NCI-H82 treated with DMSO at 0.1 percent for 48 hours (cell line): ENCODE measurements at regions not wholly inside any gene's neighbourhood (a gene's known extent, or its start where the extent isn't known, plus 50 kb on each side); places are given as distances from the start of the nearest gene placed in this dataset.

ENCODE experiments used
- DNase-seq: peaks from one replicate; lab custom pipeline; 2025; ENCODE audit not compliant: unreplicated experiment; lab: John Stamatoyannopoulos, UW

DNA sequence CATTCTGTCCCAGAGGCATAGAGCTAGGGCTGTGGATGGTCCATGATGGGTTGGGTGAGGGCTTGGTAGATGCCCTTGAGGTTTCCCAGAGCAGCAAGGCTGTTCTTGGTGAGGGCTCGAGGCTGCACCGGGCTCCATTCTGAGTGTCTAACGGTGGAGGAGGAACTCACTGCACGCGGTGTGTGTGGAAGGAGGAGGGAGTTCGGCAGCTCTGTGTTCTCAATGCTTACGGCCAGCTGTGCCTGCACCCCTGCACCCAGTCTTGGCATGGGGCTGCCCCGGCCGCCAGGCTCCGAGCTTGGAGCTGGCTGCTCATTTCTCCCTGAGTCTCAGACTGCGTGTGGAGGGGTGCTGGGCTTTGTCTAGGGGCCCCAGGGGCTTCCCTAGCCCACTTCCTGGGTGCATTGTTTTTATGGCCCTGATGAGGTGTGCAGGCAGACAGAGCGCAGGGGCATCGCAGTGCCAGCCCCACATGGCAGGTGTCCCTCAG is 1247.1 kb downstream of the BRD1 start:
- no peak for DNase-seq

DNA sequence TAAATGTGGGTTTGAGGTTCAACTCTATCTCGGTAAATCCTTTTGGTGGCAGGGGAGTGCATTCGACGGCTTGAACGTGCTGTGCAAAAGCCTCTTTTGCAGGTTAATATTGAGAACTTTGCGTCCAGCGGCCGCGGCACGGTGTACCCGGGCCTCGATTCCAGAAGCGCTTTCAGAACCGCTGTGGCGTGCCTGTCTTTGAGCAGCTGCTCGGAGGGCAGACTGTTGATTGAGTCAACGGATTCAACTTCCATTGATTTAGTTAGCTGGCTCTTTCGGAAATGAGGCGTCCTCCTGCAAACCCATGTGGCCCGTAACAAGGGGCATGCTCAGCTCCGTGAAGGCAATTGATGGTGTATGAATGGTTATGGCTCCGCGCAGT is 1247.8 kb downstream of the BRD1 start:
- no peak for DNase-seq

DNA sequence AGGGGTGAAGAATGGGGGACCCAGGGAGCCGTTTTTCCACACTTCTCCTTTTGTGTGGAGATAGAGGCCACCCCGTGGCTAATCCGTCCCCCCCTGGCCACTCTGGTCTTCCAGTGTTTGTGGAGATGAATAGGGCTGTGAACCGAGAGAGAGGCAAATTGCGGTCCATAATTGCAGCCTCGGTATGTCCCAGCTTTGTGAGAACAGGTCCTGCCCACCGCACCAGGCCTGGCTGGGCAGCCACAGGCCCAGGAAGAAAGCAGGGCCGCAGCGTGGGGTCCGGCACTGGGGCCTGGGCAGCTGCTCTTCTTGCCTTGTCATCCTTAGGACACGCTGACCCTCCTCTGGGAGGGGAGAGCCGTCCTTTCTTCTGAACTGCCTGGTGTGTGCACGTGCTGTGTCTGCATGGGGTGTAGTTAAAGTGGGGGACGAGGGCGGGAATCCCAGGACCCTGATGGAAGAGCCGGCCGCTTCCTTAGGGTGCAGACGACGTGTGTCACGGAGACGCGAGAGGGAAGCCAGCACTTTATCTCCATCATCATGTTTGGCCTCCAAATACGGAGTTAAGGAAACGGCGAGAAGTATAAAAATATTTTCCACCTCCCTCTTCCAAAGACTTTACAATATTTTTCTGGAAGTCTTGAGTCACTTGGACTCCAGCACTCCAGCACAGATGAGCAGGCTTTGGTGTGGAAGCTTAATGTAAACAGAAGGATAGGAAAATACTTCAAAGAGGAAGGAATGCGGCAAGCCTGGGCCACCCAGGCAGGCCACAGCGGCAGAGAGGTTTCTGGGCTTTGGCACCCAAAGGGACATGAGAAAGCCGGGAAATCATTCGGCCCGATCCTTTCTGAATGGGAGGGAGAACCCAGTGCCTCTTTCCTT is 1248.4 kb downstream of the BRD1 start:
- no peak for DNase-seq

DNA sequence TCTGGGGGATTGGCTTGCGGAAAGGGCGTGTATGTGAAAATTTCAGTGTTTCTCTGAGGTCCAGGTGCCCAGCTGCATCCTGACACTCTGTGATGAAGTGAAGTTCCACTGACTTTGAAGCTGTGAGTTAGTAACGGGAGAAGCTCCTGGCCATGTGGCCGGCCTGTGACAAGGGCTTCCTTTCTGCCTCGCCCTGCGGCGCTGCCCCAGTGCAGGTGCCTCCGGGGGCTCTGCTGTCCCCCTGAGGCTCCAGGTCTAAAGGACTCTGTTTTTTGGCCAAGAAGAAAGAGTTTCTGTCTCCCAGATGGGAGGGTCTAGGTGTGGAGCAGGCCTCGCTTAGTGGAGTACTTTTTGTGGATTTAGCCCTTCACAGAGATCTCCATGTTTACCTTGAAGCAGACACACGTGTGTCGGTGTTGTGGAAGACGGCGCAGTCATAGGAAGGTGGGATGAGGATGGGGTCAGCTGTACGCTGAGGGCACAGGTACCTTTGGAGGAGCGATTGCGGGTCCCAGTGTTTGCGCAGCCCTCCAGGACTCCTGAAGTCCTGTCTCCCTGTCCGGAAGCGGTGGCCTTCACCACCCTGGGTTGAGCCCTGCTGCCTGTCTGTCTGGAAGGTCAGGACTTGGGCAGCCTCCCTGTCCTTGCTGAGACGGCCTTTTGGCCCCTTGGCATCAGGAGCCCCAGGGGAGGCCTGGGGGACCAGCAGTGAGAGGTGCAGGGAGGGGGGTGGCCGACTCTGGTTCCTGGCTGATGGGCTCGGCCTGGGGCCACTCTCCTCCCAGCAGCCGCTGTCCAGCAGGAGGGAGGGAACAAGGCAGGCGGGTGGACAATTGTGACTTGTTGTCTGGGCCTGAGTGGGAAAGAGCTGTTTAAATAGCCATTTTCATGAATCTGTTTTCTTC is 1249.3 kb downstream of the BRD1 start:
- no peak for DNase-seq

DNA sequence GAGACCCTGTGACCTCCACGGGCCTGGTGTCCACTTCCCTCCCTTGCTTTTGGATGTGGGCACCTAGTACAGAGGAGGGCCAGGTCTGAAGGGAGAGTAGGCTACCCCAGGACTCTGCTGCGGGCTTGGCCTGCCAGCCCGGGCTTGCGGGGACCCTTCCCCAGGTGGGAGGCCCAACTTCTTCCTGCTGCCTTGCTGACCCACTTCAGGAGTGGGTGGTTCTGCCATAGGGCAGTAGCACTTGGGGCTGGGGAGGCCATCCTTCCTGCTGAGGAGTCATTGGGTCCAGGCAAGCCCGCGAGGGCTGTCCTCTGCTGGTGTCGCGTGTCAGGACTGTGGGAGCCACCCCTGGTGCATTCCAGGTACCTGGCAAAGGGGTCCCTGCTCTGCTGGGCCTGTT is 1250.0 kb downstream of the BRD1 start:
- DNase-seq, result no peak

DNA sequence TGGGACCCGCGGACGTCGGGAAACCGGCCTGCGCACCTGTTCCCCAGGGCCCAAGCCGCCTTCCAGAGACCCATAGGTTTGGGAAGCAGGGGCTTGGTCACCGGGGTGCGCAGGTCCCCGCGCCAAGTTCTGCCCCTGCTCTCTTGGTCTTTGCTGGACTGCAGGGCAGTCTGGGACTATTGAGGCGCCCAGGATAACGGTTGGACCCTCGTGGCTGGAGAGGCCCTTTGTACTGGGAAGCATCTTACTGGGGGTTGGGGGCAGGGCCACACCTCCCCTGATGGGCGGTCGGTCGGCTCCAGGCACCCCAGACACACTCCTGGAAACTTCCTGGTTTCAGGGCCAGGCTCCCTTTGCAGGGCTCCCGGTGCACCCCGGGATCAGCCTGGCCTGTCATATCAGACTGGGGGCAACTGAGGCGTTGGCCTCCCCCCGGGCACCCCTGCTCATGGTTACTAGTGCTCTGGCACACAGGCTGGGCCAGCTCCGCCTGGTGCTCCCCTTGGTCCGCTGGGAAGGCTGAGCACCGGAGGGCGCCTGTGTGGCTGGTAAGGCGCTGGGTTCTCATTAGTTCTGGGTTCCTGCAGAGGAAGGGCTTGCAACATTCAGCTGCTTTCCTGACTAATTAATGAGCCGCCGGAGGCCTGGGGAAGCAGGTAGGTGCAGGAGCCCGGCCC is 1250.5 kb downstream of the BRD1 start:
- no peak for DNase-seq

DNA sequence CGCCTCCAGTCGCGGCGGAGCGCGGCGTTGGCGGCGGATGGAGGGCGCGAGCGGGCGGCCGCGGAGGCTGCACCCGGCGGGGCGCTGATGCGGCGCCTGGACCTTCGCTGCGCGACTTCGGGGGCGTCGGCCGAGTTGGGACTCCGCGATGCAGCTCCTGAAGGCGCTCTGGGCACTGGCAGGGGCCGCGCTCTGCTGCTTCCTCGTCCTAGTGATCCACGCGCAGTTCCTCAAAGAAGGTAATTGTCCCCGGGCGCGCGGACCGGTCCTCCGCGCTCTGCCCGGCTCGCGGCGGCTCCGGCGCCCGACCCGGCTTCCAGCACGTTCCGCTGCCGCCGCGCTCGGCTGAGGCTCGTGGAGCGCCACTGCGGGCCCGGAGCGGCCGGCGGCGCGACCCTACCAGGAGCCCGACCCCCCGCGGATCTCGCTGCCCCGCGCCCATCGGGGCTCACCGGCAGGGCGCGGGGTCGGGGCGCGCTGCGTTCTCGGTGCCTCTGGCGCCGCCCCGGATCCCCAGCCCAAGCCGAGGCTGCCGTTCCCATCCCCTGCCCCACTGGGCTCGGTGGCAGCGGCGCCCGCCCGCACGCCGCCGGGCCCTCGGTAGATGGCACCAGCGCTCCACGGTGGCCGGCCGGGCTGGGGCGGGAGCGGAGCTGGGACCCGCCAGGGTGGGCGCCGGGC is 1251.2 kb downstream of the BRD1 start:
- DNase-seq, result no peak

DNA sequence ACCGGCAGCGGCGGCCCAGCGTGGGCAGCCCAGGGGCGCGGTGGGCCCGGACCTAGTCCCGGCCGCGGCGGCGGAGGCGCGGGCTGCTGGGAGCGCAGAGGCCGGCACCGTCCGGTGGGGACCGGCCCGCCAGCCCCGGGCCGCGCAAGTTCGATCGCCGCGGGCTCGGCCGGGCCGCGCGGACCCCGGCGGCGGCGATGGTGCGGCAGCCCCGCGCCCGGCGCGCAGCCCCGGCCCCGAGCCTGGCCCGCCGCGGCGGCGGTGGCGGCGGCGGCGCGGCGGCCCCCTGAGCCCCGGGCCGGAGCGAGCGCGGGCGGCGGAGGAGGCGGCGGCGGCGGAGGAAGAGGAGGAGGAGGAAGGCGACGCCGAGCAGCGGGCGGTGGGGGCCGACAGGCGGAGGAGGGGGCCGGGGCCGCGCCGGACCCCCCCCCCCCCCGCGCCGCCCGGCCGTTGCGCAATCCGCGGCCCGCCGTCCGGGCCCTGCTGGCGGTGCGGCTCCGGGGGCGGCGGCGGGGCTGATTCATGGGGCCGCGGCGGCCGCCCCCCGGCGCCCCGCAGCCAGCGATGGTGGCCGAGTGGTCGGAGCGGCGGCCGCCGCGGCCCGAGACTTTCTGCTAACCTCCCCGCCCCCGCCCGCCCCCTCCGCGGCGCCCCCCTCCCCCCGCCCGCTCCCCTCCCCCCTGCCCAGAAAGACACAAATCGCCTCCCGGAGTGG is 1251.9 kb downstream of the BRD1 start:
- DNase-seq, result no peak

DNA sequence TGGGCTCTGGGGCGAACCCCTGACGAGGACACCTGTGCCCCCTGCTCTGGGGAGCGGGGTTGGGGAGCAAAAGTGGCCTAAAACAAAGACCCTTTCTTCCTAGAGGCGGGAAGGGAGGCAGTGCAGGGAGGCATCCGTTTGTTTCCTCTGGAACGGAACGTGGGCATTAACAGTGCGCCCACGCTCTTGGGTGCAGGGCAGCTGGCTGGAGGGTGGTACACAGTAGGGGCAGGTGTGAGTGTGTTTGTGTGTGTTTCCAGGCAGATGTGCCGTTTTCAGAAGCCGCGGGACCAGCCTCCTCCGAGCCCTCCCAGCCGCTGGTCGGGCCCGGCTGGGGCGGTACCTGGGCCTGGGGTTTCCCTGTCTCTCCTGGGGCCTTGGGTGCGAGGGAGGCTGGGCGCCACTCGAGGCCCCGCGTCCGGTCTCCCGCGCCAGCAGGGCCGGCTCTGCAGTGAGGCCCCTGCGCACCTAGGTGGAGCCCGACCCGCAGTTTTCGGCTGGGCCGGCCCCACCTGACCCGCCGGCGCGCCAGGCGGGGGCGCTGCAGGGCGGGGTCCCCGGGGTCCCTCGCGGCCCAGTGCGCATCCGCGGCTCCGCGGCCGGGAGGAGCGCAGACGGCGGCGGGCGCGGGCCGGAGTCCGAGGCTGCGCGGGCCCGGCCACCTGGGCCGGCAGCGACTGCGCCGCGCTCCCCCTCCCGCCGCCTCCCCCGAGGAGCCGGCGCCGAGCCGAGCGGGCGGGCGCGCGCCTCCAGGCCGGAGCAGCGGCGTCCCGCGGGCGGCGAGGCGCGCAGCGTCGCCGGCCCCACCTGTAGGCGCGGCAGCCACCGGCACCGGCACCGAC is 1252.7 kb downstream of the BRD1 start:
- DNase-seq, result no peak

DNA sequence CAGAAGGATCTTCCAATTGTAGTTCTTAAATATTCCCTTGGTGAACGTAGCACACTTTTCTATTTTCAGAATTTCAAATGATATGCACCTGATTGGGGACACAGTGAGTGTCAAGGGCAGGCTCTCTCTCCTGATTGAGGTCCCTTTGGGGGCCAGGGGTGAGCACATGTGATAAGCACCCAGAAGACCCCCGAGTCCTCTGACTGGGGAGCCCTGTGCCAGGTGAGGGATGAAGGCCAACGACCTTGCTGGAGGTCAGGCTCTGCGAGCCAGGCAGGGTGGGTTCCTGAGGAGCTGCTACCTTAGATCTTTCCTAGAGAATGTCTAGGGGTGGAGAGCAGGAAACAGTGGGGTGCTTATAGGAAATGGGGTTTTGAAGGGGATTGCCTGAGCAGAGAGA is 1253.9 kb downstream of the BRD1 start:
- DNase-seq, result no peak

DNA sequence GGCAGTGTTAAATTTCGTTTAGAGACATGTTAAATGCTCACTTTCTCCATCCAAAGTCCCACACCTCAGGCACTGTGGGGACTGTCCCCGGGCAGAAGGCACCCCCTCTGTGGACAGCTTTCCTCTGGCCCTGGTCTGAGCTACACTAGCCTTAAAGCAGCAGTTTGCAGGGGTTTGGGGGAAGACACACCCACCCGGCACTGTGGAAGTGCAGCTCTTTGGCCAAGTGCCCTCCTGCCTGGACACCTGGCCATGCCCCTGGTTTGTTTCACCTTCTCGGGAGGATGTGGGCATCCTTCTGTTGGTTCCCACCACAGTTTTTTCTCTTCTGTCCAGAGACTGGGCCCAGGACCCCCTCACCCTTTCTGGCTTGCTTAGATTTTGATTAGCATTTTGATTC is 1254.7 kb downstream of the BRD1 start:
- no peak for DNase-seq

DNA sequence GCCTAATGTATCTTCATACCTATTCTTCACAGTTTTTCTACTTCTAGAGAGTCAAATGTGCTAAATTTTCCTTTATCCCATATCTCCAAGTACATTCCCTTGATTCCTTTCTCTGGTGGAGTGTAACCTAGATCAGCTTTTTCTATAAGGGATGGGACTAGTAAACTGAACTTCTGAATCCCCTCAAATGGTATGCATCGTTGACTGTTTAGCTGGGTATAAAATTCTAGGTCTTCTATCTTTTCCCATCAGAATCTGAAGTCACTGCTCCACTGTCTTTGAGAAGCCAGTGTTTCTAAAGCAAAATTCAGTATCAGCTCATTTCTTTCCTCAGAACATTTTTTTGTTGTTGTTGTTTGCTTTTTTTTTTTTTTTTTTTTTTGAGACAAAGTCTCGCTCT is 1256.8 kb downstream of the BRD1 start:
- no peak for DNase-seq

DNA sequence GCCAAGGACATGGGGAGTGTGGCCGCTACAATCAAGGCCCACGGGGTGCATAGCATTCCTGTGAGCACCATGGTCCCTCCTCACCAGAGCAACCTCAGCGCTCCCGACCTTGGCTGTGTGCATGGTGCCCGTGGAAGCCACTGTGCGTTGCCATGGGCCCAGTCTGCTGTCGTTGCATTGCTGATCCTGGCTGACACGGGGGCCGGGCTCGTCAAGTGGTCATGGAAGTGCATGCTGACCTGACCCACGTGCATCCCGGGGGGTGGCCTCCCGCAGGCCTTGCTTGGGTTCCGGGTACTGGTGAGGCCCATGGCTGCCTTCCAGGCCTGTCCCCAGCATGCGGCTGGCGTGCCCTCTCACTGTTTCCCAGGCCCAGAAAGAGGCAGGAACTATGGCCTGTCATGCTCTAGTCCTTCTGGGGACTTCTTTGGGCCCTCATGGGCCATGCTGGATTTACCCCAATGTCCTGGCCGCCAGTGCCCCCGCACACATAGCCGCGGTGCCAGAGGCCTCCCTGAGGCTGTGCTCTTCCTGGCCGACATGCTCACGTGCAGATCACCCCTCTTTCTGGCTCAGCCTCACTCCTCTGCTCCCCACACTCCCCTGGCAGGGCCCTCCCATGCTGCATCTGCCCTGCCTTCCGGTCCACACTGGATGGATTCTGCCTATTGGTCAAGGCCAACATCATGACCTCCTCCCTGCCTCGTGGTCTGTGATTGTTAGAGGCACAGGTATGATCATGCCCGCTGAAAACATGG is 1258.0 kb downstream of the BRD1 start:
- DNase-seq, result no peak

DNA sequence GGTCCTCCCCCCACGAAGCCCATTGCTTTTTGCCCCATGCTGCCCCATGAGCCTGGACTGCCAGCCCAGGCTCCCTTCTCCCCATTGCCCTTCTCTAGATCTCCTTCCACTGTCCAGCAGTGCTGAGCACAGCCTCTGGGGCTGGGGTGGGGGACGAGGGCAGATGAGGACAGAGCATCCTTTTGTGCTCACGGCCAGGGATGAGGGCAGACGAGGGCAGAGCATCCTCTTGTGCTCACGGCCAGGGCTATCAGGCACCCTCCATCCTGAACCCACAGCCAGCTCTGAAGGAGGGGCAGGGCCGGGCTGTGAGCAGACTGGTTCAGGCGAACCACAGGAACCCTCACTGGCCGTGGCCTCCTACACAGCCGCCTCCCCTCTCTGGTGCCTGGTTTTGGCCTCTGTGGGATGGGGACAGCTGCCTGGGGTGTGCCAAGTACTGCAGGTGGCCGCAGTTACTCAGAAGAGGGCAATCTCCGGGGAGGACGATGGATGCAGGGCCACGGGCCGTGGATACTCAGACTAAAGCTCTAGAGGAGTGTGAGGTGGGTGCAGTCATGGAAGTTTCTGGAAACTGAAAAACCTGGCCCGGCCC is 1258.8 kb downstream of the BRD1 start:
- DNase-seq, result no peak

DNA sequence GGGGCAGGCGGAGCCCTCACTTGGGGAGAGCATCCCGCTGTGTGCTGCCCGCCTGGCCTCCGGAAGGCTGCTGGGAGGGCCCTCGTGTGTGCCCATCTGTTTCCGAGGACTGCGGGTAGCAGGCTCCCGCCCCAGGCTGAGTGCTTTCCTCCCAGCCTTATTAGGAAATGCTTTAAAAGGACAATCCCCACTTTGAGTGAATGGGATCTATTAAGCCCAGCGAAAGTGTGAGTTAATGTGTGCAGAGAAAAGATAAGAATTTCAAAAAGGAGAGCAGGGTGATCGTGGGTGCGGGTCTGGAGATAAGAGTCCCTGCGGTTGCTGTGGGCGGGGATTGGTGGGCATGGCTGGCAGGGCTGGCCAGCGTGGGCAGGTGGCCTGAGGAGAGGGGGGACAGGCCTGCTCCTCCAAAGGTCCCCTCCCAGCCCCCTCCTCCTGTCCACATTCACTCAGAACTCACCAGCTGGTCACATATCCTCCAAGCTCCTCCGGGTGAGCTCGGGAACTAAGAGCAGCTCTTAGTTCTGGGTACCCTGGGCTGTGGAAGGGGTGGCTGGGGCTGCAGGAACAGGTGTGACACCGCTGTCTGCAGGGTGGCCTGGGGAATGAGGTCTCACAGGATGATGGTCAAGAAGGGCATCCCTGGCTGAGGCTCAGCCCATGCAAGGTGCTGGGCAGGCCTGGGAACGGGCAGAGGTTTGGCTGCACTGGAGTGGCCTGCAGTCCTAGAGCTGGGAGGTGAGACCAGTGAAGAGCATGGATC is 1260.3 kb downstream of the BRD1 start:
- no peak for DNase-seq

DNA sequence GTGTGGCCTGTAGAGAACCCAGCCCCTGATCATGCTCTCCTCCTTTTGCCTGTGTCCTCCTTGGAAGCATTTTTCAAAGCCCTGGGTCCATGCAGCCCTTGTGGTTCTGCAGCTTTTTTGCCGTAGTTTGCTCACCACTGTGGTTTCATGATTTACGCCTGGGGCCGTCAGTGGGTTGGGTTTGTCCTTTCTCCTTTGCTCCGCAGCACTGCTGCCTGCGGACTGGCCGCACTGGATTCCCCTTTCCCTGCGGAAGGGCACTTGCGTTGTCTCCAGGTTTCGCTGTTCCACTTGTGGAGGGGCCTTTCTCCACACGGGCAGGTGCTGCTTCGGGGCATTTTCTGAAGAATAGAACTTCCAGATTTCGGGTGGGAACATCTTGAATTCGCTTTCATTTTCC is 1260.9 kb downstream of the BRD1 start:
- DNase-seq, result no peak

DNA sequence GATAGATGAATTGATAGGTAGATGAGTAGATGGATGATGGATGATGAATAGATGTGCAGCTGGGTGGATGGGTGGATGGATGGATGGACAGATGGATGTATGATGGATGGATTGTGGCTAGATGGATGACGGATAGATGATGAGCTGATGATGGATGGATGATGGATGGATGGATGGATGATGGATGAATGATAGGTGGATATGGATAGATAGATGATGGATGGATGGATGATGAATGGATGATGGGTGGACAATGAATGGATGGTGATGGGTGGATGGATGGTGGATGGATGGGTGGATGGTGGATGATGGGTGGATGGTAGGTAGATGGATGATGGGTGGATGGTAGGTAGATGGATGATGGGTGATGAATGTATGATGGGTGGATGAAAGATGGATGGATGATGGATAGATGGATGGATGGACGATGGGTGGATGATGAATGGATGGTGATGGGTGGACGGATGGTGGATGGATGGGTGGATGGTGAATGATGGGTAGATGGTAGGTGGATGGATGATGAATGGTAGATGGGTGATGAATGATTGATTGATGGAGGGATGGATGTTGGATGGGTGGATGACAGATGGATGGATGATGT is 1261.7 kb downstream of the BRD1 start:
- DNase-seq, result no peak
